ENCODE measurements at regions not wholly inside any gene's neighbourhood (a gene's known extent, or its start where the extent isn't known, plus 50 kb on each side); places are given as distances from the start of the nearest gene placed in this dataset.

- no peaks in the 10 kb centered on the region for H3K36me3 ChIP-seq
- no peak for TF ChIP-seq CTCF (IDR thresholded peaks at IDR 0.05)
- no peak overlapping the region for H3K4me3 ChIP-seq
- H3K27me3 ChIP-seq (replicated peaks; ENCODE audit: insufficient read depth), result no peaks in the 10 kb centered on the region
- DNase-seq (ENCODE audit: low spot score), result no peak
- no peak overlapping the region for H3K27ac ChIP-seq
- no peak for ATAC-seq (ENCODE audit: insufficient number of reproducible peaks, low FRiP score, low read depth)
- H3K9me3 ChIP-seq, result no peaks in the 10 kb centered on the region
- H3K4me1 ChIP-seq (ENCODE audit: control insufficient read depth in 1 of 2, low read depth in 2 of 2), result no peaks in the 10 kb centered on the region
Measured at GRCh38 chr12:46711756-46712155, 114.0 kb downstream of the SLC38A4 start.

- Histone ChIP-seq H3K9me3 (no peaks in the 10 kb centered on the region), H3K36me3 (no peaks in the 10 kb centered on the region), H3K27me3 (replicated peaks; ENCODE audit: insufficient read depth) (no peaks in the 10 kb centered on the region), H3K4me1 (ENCODE audit: control insufficient read depth in 1 of 2, low read depth in 2 of 2) (no peaks in the 10 kb centered on the region), H3K27ac (no peak overlapping the region), H3K4me3 (no peak overlapping the region)
- DNase-seq (ENCODE audit: low spot score) (no peak), ATAC-seq (ENCODE audit: insufficient number of reproducible peaks, low FRiP score, low read depth) (no peak)
- TF ChIP-seq CTCF (IDR thresholded peaks at IDR 0.05), result no peak
Measured at GRCh38 chr12:46710125-46710743, 115.6 kb downstream of the SLC38A4 start.

- peaks cover 9 to 18% of the 10 kb centered on the region in 2 donors for H3K4me1 ChIP-seq (ENCODE audit: control insufficient read depth in 1 of 2, low read depth in 2 of 2)
- peak overlapping the region; percentile 48 for H3K4me3 ChIP-seq
- H3K27ac ChIP-seq, result peak overlapping the region; percentile 47 to 59
- H3K9me3 ChIP-seq, result peaks cover 4% of the 10 kb centered on the region
- no peak for TF ChIP-seq CTCF (IDR thresholded peaks at IDR 0.05)
- H3K36me3 ChIP-seq, result no peaks in the 10 kb centered on the region
- no peaks in the 10 kb centered on the region for H3K27me3 ChIP-seq (replicated peaks; ENCODE audit: insufficient read depth)
- ATAC-seq (ENCODE audit: insufficient number of reproducible peaks, low FRiP score, low read depth) (peak; percentile 75), DNase-seq (ENCODE audit: low spot score) (no peak)
Measured at GRCh38 chr12:46702581-46703344, 123.0 kb downstream of the SLC38A4 start.

GRCh38 chr12:46701356-46701755 lies 124.4 kb downstream of the SLC38A4 start:
- no peak for DNase-seq (ENCODE audit: low spot score)
- Histone ChIP-seq H3K9me3 (peaks cover 5% of the 10 kb centered on the region), H3K36me3 (no peaks in the 10 kb centered on the region), H3K4me3 (no peak overlapping the region), H3K4me1 (ENCODE audit: control insufficient read depth in 1 of 2, low read depth in 2 of 2) (peaks cover 9 to 18% of the 10 kb centered on the region in 2 donors), H3K27me3 (replicated peaks; ENCODE audit: insufficient read depth) (no peaks in the 10 kb centered on the region), H3K27ac (no peak overlapping the region)
- no peak for ATAC-seq (ENCODE audit: insufficient number of reproducible peaks, low FRiP score, low read depth)
- TF ChIP-seq CTCF (IDR thresholded peaks at IDR 0.05), result no peak

GRCh38 chr12:46699986-46700385 lies 125.8 kb downstream of the SLC38A4 start:
- no peak for ATAC-seq (ENCODE audit: insufficient number of reproducible peaks, low FRiP score, low read depth)
- Histone ChIP-seq H3K4me3 (no peak overlapping the region), H3K9me3 (peaks cover 5% of the 10 kb centered on the region), H3K27me3 (replicated peaks; ENCODE audit: insufficient read depth) (no peaks in the 10 kb centered on the region), H3K36me3 (no peaks in the 10 kb centered on the region), H3K27ac (no peak overlapping the region), H3K4me1 (ENCODE audit: control insufficient read depth in 1 of 2, low read depth in 2 of 2) (peaks cover 9 to 18% of the 10 kb centered on the region in 2 donors)
- no peak for DNase-seq (ENCODE audit: low spot score)
- no peak for TF ChIP-seq CTCF (IDR thresholded peaks at IDR 0.05)
